Epithelial cell of esophagus (primary cell): ENCODE measurements at regions not wholly inside any gene's neighbourhood (a gene's known extent, or its start where the extent isn't known, plus 50 kb on each side); places are given as distances from the start of the nearest gene placed in this dataset.
"Not testable (repeated sequence)": the region's sequence is repeated elsewhere in the genome, so short reads cannot be mapped to it uniquely, and the experiment has no call there.

Experiments used
- DNase-seq: peaks from one replicate; pipeline ENCODE4 v3.0.0; 2010; ENCODE audit warnings: low read depth
- H3K4me3 ChIP-seq: 2 replicates; pipeline ENCODE4 v1.5.1; 2011; ENCODE audit warnings: mild to moderate bottlenecking, low read length, control low read depth

DNA sequence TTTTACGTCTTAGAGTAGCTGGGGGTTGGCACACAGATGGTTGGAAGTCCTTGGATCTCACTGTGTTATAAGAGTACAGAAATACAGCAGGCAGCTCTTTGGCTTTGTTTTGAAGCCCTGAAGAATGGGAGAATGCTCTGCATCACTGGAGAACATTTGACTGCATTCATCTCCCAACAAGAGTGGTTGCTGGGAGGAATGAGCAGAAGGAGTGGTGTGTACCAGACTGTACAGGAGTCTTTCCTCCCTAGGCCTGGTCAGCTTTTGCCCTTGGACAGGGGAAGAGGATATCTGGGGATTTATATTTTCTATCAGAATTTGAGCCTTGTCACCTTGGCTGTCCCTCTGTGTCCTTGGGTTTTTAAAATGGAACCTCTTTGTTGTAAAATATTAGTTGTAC is 70.5 kb upstream of the FAM72C start:
- H3K4me3 ChIP-seq, DNase-seq: not testable (repeated sequence)

DNA sequence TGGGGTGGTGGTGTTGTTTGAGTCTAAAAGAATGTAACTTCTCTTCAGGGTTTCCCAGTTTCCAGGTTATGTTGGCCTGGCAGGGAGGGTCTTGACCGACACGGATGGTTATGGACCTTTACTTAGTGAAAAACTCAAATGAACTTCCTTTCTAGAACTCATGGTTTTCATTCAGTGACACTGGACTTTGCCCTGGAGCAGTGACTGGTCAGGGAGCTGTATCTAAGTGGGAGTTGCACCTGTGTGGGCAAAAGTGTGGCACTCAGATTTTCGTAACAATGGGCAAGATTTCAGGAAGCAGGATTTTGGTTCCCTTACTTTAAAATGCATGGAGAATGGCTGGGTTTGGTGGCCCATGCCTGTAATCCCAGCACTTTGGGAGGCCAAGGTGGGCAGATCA is 68.5 kb upstream of the FAM72C start:
- not testable (repeated sequence) for DNase-seq, H3K4me3 ChIP-seq

DNA sequence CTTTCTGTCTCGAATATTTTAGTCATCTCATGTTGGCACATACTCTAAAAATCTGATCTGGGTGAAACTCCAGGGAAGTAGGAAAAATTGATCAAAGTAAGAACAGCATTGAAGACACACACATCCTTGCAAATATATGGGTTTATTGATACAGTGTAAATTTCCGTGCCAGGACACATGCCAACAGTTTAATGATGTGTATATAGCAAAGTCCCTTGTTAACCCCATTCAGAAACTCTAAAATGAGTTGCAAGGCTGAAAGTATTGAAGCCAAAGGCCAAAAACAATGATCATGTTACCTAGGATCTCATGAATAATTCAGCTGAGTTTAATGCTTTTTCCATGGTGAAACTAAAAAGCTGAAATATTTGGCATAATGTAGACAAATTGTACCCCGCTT is 62.3 kb upstream of the FAM72C start:
- not testable (repeated sequence) for H3K4me3 ChIP-seq, DNase-seq

DNA sequence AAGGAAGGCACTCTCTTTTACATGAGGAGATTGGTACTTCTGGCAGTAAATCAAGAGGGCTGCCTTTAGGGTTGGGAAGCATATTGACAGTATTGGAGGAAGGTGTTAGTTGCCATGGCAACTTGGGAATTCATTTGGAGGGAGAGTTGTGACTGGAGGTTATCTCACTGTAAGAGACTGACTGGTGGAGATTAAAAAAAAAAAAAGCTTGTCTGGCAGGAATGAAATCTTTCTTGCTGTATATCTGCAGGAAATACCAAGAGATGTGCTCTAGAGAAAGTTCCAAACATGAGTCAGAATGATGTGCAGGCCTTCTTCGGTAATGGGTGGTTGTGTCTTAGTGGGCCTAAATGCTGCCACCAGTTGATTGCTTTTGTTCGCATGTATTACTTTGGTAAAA is 59.8 kb upstream of the FAM72C start:
- not testable (repeated sequence) for H3K4me3 ChIP-seq, DNase-seq

DNA sequence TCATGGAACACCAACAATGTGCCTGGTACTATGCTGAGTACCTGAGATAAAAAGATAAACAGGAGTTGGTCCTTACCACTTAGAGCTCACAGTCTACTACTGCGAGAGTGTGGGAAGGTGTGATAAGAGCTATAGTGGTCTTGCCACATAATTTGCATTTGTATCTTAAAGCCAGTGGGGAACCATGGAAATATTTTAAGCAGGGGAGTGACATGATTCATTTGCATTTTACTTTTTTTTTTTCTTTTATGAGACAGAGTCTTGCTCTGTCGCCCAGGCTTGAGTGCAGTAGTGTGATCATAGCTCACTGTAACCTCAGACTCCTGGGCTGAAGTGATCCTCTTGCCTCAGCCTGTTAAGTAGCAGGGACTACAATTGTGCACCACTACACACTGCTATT is 54.2 kb upstream of the FAM72C start:
- H3K4me3 ChIP-seq, DNase-seq: not testable (repeated sequence)

DNA sequence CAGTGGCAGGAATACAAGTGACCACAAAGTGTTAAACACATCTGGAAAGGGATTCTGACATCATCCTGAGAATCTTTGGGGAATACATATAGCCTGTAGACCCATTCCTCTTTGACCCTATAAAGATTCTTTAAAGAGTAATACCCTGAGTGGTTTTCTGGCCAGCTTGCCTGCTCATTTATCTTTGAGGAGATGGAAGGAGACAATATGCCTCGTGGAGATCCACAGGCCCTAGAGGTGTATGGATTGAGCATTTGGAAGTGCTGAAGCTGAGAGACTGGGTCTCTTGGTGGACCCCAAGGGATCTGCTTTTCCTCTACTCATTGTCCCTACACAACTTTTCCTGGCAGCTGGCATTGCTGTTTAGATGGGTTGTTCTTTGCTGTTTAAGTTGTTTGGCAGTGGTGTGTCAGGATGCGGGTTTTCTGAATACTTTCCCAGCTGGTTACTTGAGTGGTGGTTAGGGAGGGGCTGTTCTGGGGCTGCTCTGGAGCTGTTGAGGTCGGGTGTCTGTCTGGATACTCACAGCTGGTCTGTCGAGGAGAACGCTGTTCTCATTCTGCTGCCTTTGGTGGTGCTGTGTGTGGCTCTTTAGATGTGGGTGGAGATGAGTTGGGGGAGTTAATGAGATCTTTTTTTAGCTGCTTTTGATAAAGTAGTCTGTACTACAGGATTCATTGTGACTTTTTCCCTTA is 50.1 kb upstream of the FAM72C start:
- H3K4me3 ChIP-seq, DNase-seq: not testable (repeated sequence)
